GM18499 (cell line): ENCODE measurements at regions not wholly inside any gene's neighbourhood (a gene's known extent, or its start where the extent isn't known, plus 50 kb on each side); places are given as distances from the start of the nearest gene placed in this dataset.
"Not testable (repeated sequence)": the region's sequence is repeated elsewhere in the genome, so short reads cannot be mapped to it uniquely, and the experiment has no call there.

Experiments
- ATAC-seq: cut with Tn5 transposase; IDR thresholded peaks from one replicate; pipeline ENCODE4 v1.9.1; 2021; ENCODE audit warnings: moderate number of reproducible peaks; ENCODE audit not compliant: insufficient read depth, unreplicated experiment

GRCh38 chr6:43896329-43897255, 126.6 kb downstream of the VEGFA start:
- no peak for ATAC-seq

GRCh38 chr6:43895656-43896328, 125.8 kb downstream of the VEGFA start:
- no peak for ATAC-seq

GRCh38 chr6:43893073-43893472, 123.1 kb downstream of the VEGFA start:
- no peak for ATAC-seq

- ATAC-seq: no peak
These were observed 121.3 kb downstream of the VEGFA start for GRCh38 chr6:43891072-43891870.

GRCh38 chr6:43890197-43891062, 120.4 kb downstream of the VEGFA start:
- ATAC-seq: no peak

- no peak for ATAC-seq
These were observed 118.1 kb downstream of the VEGFA start for GRCh38 chr6:43887906-43888683.

- ATAC-seq: no peak
These were observed 117.4 kb downstream of the VEGFA start for GRCh38 chr6:43887340-43887858.

- ATAC-seq: no peak
These were observed 116.8 kb downstream of the VEGFA start for GRCh38 chr6:43886717-43887339.

GRCh38 chr6:43886067-43886461, 116.1 kb downstream of the VEGFA start:
- no peak for ATAC-seq

- no peak for ATAC-seq
These were observed 115.5 kb downstream of the VEGFA start for GRCh38 chr6:43885399-43886066.

GRCh38 chr6:43884652-43885022, 114.6 kb downstream of the VEGFA start:
- no peak for ATAC-seq

- no peak for ATAC-seq
These were observed 114.0 kb downstream of the VEGFA start for GRCh38 chr6:43883847-43884651.

GRCh38 chr6:43882690-43883448, 112.9 kb downstream of the VEGFA start:
- not testable (repeated sequence) for ATAC-seq

- ATAC-seq: no peak
These were observed 110.5 kb downstream of the VEGFA start for GRCh38 chr6:43880236-43881137.

- ATAC-seq: no peak
These were observed 109.7 kb downstream of the VEGFA start for GRCh38 chr6:43879722-43880121.
